ENCODE measurements at regions not wholly inside any gene's neighbourhood (a gene's known extent, or its start where the extent isn't known, plus 50 kb on each side); places are given as distances from the start of the nearest gene placed in this dataset.

DNA sequence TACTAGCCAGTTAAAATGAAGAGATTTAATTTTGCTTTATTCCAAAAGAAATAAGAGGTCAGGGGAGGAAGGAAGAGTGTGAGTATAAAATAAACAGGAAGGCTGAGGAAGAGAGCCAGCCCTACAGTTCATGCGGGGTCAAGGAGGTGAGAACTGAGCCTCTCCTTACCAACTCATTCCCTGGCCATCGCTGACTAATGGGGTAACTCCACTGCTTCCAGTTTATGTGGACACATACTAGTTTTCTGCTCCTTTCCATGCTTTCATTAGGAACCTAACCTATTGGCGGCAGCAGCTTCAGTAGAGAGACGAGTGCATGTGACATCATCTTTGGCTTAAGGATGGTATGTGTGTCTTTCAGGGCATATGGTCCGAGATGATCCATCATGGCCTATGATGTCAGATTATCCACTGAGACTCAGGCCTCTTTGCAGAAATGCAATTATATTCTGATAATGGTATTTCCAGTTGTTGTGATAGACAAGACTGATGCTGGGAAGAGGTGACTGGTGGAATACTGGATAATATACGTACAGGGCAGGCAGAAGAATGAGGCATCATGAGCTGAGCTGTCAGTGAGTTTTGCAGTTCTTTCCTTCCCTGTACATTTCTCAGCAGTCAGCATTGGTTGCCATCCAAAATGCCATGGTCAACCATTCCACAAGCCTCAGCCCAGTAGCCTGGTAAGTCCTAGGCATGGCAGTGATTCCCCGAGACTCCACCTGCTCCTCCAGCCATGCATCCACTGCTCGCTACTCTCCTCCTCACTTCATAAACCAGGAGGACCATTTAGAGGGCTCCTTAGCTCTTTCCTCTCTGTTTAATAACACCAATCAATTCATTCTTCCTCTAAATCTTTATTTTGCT is 184.6 kb upstream of the OSR1 start:
- Histone ChIP-seq H3K79me2 (ENCODE audit: insufficient read depth, low read length) (no peaks in the 10 kb centered on the region), H2AFZ (ENCODE audit: low read length) (no peak overlapping the region), H3K4me3 (ENCODE audit: insufficient read depth, low read length) (no peak overlapping the region), H3K4me2 (ENCODE audit: insufficient read depth, low read length) (no peak overlapping the region), H3K4me1 (ENCODE audit: insufficient read depth, low read length) (peaks cover 44% of the 10 kb centered on the region), H3K27ac (ENCODE audit: low read depth, low read length) (peak overlapping the region; percentile 27), H3K27me3 (ENCODE audit: insufficient read depth, low read length) (no peaks in the 10 kb centered on the region), H3K9me3 (ENCODE audit: low read depth, low read length) (no peaks in the 10 kb centered on the region), H3K36me3 (ENCODE audit: insufficient read depth, low read length) (no peaks in the 10 kb centered on the region), H4K20me1 (ENCODE audit: insufficient read depth, low read length) (no peaks in the 10 kb centered on the region)
- TF ChIP-seq, protein P1, sequence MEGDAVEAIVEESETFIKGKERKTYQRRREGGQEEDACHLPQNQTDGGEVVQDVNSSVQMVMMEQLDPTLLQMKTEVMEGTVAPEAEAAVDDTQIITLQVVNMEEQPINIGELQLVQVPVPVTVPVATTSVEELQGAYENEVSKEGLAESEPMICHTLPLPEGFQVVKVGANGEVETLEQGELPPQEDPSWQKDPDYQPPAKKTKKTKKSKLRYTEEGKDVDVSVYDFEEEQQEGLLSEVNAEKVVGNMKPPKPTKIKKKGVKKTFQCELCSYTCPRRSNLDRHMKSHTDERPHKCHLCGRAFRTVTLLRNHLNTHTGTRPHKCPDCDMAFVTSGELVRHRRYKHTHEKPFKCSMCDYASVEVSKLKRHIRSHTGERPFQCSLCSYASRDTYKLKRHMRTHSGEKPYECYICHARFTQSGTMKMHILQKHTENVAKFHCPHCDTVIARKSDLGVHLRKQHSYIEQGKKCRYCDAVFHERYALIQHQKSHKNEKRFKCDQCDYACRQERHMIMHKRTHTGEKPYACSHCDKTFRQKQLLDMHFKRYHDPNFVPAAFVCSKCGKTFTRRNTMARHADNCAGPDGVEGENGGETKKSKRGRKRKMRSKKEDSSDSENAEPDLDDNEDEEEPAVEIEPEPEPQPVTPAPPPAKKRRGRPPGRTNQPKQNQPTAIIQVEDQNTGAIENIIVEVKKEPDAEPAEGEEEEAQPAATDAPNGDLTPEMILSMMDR (IDR thresholded peaks at IDR 0.05; ENCODE audit: extremely low read depth, low read depth, low read length), result no peak
- DNase-seq (ENCODE audit: insufficient read length, low spot score, missing footprints), result peak; percentile 44

DNA sequence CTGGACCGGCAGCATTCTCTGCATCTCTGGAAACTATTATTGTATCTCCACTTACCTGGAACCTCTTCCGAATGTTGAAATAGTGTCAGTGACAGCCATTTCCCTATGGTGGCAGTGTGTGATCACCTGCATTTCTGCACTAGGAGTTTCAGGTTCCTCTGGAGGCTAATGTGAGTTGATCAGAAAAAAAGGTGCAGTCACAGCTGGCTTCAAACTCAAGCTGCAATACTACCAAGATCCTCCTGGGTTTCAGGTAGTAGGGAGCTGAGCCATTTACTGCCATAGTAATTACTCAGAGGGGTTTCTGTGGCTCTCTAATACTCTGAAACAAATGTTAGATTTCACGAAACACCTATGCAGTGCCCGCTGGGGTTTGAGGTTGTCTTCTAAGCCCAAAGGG is 183.5 kb upstream of the OSR1 start:
- H3K4me1 ChIP-seq (ENCODE audit: insufficient read depth, low read length), result peaks cover 45% of the 10 kb centered on the region
- H3K27ac ChIP-seq (ENCODE audit: low read depth, low read length), result no peak overlapping the region
- TF ChIP-seq, protein P1 (IDR thresholded peaks at IDR 0.05; ENCODE audit: extremely low read depth, low read depth, low read length), result no peak

DNA sequence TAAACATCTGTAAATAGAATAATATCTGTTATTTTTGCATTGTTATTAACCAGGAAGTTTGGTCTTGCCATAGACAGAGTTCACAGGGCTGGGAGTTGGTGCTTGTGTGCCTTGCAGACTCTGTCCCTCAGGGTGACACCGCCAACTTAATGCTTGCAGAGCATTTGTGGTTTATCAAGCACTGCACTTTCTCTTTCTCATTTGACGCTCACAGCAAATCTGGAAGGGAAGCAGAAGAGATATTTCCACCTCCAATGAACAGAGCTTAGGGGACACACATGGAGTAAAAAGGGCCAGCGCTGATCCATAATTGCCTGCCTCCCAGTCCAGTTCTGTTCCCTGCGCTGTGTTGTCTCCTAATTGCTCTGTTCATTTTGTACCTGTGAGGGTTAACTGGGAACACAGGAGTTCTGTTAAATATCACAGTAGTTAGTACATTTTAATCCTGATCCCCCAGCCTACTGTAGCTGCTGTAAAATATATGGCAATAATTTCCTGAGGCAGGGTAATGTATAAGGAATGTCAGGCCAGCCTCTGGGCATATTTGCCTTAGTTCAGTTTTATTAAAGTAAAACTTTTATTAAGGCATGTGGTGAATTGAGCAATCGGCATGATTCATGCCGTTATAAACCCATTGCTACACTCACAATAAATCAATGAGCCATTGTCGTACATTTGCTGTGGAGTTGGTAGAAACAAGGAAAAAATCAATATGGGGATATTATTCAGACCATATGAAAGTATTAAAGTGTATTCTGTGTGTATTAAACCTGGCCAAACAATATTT is 182.5 kb upstream of the OSR1 start:
- H3K4me3 ChIP-seq (ENCODE audit: insufficient read depth, low read length), result no peak overlapping the region

More for the DNA sequence above, 183.5 kb upstream of the OSR1 start:
- no peaks in the 10 kb centered on the region for H3K79me2 ChIP-seq (ENCODE audit: insufficient read depth, low read length)
- DNase-seq (ENCODE audit: insufficient read length, low spot score, missing footprints), result peak; percentile 56
- H3K4me3 ChIP-seq (ENCODE audit: insufficient read depth, low read length), result no peak overlapping the region
- no peaks in the 10 kb centered on the region for H4K20me1 ChIP-seq (ENCODE audit: insufficient read depth, low read length)
- H3K36me3 ChIP-seq (ENCODE audit: insufficient read depth, low read length), result no peaks in the 10 kb centered on the region
- H3K4me2 ChIP-seq (ENCODE audit: insufficient read depth, low read length), result no peak overlapping the region
- H2AFZ ChIP-seq (ENCODE audit: low read length), result no peak overlapping the region
- no peaks in the 10 kb centered on the region for H3K27me3 ChIP-seq (ENCODE audit: insufficient read depth, low read length)
- no peaks in the 10 kb centered on the region for H3K9me3 ChIP-seq (ENCODE audit: low read depth, low read length)

More for the DNA sequence above, 182.5 kb upstream of the OSR1 start:
- H3K9me3 ChIP-seq (ENCODE audit: low read depth, low read length), result no peaks in the 10 kb centered on the region
- no peaks in the 10 kb centered on the region for H3K36me3 ChIP-seq (ENCODE audit: insufficient read depth, low read length)
- peak overlapping the region; percentile 54 for H3K4me2 ChIP-seq (ENCODE audit: insufficient read depth, low read length)
- peak; percentile 67 for DNase-seq (ENCODE audit: insufficient read length, low spot score, missing footprints)
- H4K20me1 ChIP-seq (ENCODE audit: insufficient read depth, low read length), result no peaks in the 10 kb centered on the region
- TF ChIP-seq, protein P1 (IDR thresholded peaks at IDR 0.05; ENCODE audit: extremely low read depth, low read depth, low read length), result no peak
- no peaks in the 10 kb centered on the region for H3K27me3 ChIP-seq (ENCODE audit: insufficient read depth, low read length)
- no peak overlapping the region for H2AFZ ChIP-seq (ENCODE audit: low read length)
- peak overlapping the region; percentile 71 for H3K27ac ChIP-seq (ENCODE audit: low read depth, low read length)
- no peaks in the 10 kb centered on the region for H3K79me2 ChIP-seq (ENCODE audit: insufficient read depth, low read length)
- H3K4me1 ChIP-seq (ENCODE audit: insufficient read depth, low read length), result peaks cover 45% of the 10 kb centered on the region
